Left ventricle myocardium superior (tissue), 1 donor: ENCODE measurements at regions not wholly inside any gene's neighbourhood (a gene's known extent, or its start where the extent isn't known, plus 50 kb on each side); places are given as distances from the start of the nearest gene placed in this dataset.

Experiments used
- ATAC-seq: fragments of 200-7000 bp; cut with Tn5 transposase; one replicate; pipeline ENCODE4 v1.9.1; 2020; ENCODE audit warnings: mild to moderate bottlenecking, moderate library complexity
- DNase-seq: peaks from one replicate; pipeline ENCODE4 v3.0.0-alpha.2; 2020
- intact Hi-C: fragments of 100-400 bp; cut with micrococcal nuclease; formaldehyde crosslinking; loops from one replicate; pipeline ENCODE4 v1.11.0; 2022
- donor health status: DM: no; HTN: yes; CAD: no; lungs with severe emphysema.

DNA sequence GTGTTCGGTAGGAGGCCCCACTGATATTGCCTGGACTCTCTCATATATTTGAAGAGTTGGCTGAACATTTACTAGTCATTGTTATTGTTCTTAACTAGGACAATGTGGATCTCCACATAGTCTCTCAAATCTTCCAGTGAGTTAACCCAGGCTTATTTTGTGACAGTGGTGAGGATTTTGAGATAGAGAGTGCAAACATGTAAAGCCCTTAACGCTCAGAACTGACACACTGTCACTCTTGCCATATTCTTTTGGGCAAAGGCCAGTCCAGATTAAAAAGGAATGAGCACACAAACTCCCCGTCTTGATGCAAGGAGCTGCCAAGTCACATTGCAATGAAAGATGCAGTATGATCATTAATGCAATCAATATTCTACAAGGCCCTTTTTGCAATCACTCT lies 431.9 kb upstream of the AZI2 start:
- no peak for DNase-seq
- peak; percentile 59 for ATAC-seq
- intact Hi-C loops = no loop called here

DNA sequence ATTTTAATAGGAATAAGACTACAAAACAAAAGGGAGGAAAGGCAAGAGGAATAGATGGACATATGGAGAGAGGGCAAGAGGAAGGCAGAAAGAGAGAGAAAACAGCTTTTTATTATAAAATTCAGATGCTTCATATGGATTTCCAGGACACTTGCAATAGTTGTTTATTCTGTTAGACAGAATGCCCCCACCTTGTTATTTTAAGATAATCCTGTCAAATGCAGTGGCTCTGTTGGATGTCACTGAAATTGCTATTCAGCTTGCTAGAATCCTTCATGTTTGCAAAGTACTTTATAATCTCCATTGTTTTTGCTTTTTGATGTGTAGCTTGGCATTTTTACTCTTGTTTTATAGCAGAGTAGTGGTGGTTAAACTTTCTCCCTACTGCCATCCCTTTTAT lies 432.4 kb upstream of the AZI2 start:
- ATAC-seq = no peak
- DNase-seq = no peak
- intact Hi-C loops = no loop called here

GRCh38 chr3:28786446-28786845 lies 437.8 kb upstream of the AZI2 start:
- no peak for ATAC-seq
- intact Hi-C loops = no loop called here

DNA sequence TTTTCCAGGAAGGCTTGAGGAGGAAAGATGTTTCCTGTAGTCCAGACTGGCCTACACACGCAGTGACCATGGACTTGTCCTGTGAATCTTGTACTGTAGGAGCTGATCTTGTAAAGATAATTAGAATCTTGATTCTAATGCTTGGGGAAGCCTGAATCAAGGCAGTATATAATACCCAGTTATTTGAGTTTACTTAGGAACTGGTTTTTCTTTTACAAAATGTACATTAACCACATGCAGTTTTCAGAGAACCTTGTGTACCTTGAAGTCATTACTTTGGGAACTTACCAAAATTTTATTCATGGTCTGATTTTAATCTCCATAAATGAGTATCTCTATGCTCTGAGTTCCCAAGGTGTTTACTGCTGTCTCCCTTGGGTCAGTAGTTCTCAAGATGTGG lies 439.9 kb upstream of the AZI2 start:
- no peak for ATAC-seq
- DNase-seq = no peak
- intact Hi-C loops = no loop called here

More at GRCh38 chr3:28786446-28786845, 437.8 kb upstream of the AZI2 start:
- no peak for DNase-seq

- ATAC-seq = no peak
Measured at GRCh38 chr3:28791713-28792255, 443.2 kb upstream of the AZI2 start.

DNA sequence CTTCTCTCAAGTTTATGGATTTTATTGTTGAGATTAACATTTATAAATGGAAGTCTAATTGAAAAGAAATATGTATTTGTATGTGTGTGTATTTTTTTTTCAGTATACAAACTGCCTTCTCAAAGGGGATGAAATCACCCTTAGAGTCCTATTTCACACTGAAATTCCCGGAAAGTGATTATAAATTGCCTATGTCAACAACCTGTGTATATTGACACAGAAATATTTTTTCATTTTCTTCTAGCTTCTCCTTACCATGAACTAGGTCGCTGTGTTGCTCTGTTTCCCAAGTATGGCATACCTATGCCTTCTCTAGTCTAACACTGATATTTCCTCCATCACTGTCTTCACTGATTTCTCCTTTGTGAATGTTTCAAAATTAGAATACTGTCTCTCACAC lies 444.0 kb upstream of the AZI2 start:
- intact Hi-C loops = no loop called here
- ATAC-seq = no peak
- DNase-seq = no peak

More at GRCh38 chr3:28791713-28792255, 443.2 kb upstream of the AZI2 start:
- intact Hi-C loops = no loop called here
- DNase-seq = no peak

GRCh38 chr3:28799084-28799483 lies 450.5 kb upstream of the AZI2 start:
- intact Hi-C loops = no loop called here
- DNase-seq = no peak
- no peak for ATAC-seq

DNA sequence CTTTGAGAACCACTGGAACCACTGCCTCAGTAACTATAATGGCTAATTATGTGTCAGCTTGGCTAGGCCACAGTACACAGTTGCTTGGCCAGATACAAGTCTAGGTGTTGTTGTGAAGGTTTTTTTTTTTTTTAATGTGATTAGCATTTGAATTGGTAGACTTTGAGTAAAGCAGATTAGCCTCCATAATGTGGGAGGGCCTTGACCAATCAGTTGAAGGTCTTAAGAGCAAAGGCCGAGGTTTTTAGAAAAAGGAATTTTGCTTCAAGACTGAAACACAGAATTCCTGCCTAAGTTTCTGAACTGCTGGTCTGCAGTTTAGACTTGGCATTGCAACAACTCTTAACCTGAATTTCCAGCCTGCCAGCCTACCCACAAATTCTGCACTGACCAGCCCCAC lies 451.6 kb upstream of the AZI2 start:
- intact Hi-C loops = no loop called here
- ATAC-seq = no peak
- no peak for DNase-seq

DNA sequence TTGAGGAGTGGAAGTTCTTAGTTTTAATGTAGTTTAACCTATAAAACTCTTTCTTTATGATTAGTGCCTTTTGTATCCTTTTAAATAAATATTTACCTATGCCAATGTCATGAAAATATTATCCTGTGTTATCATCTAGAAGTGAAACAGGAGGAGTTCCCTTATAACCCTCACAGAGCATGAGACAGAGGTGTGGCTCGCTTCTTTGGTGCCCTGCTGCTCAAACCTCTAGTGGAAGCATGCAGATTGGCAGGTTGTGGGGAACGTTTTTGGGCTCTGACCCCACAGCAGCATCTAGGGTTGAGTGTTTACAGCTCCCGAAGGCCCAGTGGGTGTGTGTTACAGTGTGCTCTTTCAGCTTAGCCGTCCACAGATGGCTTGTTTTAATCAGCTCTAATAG lies 459.4 kb upstream of the AZI2 start:
- DNase-seq = no peak
- ATAC-seq = no peak
- intact Hi-C loops = no loop called here

DNA sequence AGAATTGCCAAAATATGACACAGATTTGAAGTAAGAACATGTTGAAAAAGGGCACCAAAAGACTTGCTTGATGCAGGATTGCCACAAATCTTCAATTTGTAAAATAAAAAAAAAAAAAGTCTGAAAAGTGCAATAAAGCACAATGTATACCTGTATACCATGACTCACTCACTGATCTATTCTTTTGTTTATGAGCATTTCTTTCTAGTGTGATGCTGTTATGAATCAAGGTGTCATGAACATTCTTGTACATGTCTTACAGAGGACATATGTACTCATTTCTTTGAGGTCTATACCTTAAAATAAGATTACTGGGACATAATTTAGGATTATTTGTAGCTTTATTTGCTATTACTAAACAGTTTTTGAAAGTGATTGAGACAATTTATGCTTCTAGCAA lies 464.9 kb upstream of the RBMS3 start:
- intact Hi-C loops = no loop called here
- ATAC-seq (no peak), DNase-seq (no peak)

DNA sequence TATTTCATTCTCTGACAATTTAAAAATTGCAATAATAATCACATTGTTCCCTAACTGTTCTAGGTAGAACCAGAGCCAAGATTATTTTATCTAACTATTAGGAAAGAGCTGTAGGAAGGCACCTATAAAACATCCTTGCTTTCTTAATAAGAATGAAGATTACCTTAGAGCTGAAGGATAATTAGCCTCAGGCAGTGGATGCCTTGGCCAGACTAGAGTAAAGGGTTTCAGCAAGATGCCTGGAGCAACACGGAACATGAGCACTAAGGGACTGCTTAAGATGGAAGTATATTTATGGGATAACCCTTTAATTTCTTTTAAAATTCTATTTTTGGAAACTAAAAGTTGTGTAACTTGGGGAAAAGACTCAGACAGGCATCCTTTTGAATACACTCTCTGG lies 456.6 kb upstream of the RBMS3 start:
- DNase-seq (no peak), ATAC-seq (no peak)
- intact Hi-C loops = no loop called here

GRCh38 chr3:28826840-28827239 lies 454.0 kb upstream of the RBMS3 start:
- intact Hi-C loops = no loop called here
- no peak for ATAC-seq

DNA sequence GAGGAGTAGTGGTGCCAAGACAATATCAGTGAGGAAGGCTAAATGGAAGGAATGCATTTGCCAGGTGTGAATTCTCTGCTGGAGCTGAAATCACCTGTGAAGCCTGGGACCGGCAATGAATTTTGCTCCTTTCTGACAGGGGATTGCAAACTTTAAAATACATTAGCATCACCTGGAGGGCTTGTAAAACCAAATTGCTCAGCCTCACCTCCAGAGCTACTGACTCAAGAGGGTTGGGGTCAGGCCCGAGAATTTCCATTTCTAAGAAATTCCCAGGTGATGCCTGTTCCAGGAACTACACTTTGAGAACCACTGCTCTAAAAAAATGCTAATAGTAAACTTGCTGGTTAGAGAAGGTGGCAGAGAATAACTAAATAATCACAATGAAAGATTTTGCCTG lies 445.6 kb upstream of the RBMS3 start:
- ATAC-seq (no peak), DNase-seq (no peak)
- intact Hi-C loops = no loop called here

More at GRCh38 chr3:28826840-28827239, 454.0 kb upstream of the RBMS3 start:
- no peak for DNase-seq

- intact Hi-C loops = no loop called here
- peak; percentile 23 for DNase-seq
- no peak for ATAC-seq
Measured at GRCh38 chr3:28835751-28836150, 445.1 kb upstream of the RBMS3 start.

DNA sequence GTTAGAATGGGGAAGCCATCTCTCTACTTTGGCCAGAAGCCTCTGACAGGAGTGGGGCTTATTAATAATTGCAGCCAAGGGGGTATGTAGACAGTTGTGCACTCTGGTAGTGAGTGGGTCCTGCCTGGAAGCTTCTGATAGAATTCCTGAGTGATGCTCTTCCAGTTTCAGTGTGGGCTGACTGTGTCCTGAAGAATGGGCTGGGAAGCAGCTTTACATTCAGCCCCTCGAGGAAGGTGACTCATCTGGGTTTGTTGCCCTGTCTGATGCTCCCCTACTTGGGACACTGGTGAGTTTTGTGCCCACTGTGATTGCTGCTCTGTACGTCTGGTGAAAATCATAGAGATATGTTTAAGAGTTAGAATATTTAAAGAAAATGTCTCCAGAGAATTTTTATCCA lies 444.7 kb upstream of the RBMS3 start:
- DNase-seq = no peak
- intact Hi-C loops = no loop called here
- no peak for ATAC-seq

- intact Hi-C loops = no loop called here
- DNase-seq (no peak), ATAC-seq (no peak)
Measured at GRCh38 chr3:28840976-28841376, 439.9 kb upstream of the RBMS3 start.

GRCh38 chr3:28841441-28841840 lies 439.4 kb upstream of the RBMS3 start:
- DNase-seq (no peak), ATAC-seq (no peak)
- intact Hi-C loops = no loop called here

DNA sequence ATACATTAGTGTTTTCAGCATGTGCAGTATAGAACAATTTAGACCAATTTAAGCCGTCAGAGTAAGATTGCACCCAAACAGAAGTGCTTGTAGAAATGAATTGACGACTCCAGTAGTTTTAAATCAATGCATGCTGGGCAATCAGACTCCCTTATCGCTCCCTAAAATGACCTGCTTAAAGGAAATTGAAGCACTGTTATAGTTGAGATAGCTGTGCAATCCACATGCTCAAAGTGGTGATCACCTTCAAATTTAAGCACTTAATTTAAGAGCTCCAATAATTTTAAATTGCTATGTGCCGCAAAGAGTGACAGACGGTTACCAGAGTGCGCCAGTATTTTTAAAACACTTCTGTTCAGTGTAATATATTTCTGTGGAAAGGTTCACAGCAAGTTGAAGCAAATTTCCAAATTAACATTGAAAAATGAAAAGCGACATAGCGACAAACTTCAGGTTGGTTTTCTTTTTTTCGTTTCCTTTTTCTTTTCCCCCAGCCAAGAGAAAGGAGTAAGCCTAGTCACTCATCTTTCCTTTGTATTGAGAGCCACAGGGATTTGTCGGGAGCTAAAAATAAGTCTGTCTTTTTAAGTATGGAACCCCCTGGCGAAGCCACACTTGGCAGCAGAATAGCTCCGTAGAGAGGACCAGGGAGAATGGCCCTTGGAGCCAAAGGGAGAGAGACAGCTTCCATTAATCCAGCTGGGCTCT lies 436.4 kb upstream of the RBMS3 start:
- intact Hi-C loops = no loop called here
- ATAC-seq = peak; percentile 70
- DNase-seq = no peak

DNA sequence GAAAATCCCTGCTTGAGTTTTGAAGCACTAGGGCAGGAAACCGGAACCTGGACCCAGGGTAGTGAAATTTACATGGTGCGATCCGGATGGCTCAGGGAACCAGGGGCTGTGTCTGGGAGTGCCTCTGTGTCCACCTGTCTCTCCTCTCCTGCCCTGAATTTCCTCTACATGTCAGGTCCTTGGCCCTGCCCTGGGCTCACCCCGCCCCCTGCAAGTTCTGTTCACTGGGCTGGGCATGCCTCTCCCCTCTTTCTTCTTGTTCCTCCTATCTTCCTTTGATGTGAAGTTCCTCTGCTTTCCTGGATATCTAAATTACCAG lies 435.9 kb upstream of the RBMS3 start:
- ATAC-seq = no peak

GRCh38 chr3:28846971-28847478 lies 433.8 kb upstream of the RBMS3 start:
- no peak for ATAC-seq
- intact Hi-C loops = no loop called here
- no peak for DNase-seq

More for the DNA sequence above, 435.9 kb upstream of the RBMS3 start:
- DNase-seq = no peak
- intact Hi-C loops = no loop called here

DNA sequence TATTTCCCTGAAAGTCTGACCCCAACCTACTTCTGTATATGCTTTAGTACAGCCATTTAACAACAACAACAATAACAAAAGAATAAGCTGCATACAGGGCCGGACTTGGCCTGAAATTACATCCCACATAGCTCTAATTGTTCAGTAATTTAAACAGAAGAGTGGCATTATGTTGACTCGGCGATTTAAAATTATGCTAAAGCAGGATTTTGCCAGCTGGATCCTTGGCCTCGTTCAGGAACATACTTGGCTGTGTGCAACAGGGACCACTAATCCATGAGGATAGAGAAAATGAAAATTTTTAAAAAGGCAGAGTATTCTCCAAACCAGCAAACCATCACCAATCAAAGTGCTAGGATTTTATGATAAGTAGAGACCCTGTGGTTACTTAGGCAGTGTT lies 433.1 kb upstream of the RBMS3 start:
- intact Hi-C loops = no loop called here
- no peak for DNase-seq
- no peak for ATAC-seq
